Body of pancreas (tissue), 4 donors: ENCODE measurements at regions not wholly inside any gene's neighbourhood (a gene's known extent, or its start where the extent isn't known, plus 50 kb on each side); places are given as distances from the start of the nearest gene placed in this dataset.

Source experiments
- ATAC-seq: fragments of 150-250 bp; one replicate; pipeline ENCODE4 v1.9.1; 2016
- DNase-seq, 4 donors: peaks; one replicate each; pipeline ENCODE4 v3.0.0-alpha.2; 2019
- H3K27ac ChIP-seq, 4 donors: fragments of 200-600 bp; sonication (generic); 1 replicate in 3 of 4; 2 replicates in 1 of 4; pipeline versions ENCODE4 v1.5.1 to v1.6.1; 2016 to 2019; ENCODE audit warnings: mild to moderate bottlenecking in 1 of 4, mixed read lengths in 1 of 4, moderate library complexity in 1 of 4
- H3K27me3 ChIP-seq, 2 donors: fragments of 200-600 bp; sonication (generic); one replicate each; pipeline ENCODE4 v1.6.0; 2016; ENCODE audit warnings: mild to moderate bottlenecking in 1 of 2
- H3K36me3 ChIP-seq, 2 donors: fragments of 200-600 bp; sonication (generic); replicated peaks in 1 of 2; 2 replicates each; pipeline ENCODE4 v1.5.1; 2016; ENCODE audit warnings: low read depth in 2 of 2; ENCODE audit not compliant: insufficient read depth in 1 of 2
- H3K4me1 ChIP-seq: fragments of 200-600 bp; sonication (generic); one replicate; pipeline ENCODE4 v1.6.0; 2016
- H3K4me3 ChIP-seq, 2 donors: fragments of 200-600 bp; sonication (generic); 1 replicate in 1 of 2; 2 replicates in 1 of 2; pipeline ENCODE4 v1.5.1; 2016 to 2019
- H3K9me3 ChIP-seq, 3 donors: fragments of 200-600 bp; sonication (generic); 1 replicate in 2 of 3; 2 replicates in 1 of 3; pipeline ENCODE4 v1.5.1; 2016
- POLR2A ChIP-seq, 3 donors: fragments of 450-650 bp; IDR thresholded peaks; one replicate each; pipeline ENCODE4 v1.6.1; 2016; ENCODE audit warnings: antibody characterized with exemption in 3 of 3, mild to moderate bottlenecking in 2 of 3
- WGBS, 2 donors: methylation state at CpG; one replicate each; pipeline ENCODE4 v1.1.5; 2017; 5-methylcytosine and 5-hydroxymethylcytosine counted together
- intact Hi-C: fragments of 100-400 bp; cut with DNase I; formaldehyde crosslinking; loops from one replicate; pipeline ENCODE4 v1.15.1; 2023
- TF ChIP-seq, protein P1 (sequence below), 7 experiments: fragments of 450-650 bp in 4 of 7; fragments of 200-600 bp in 3 of 7; sonication (generic) in 3 of 7; IDR thresholded peaks; one replicate each; pipeline ENCODE4 v1.5.1; 2016 to 2019; ENCODE audit warnings: antibody characterized with exemption in 7 of 7

- 18 to 24% methylated on average over 1 of the region's 1 CpG for WGBS, 2 donors
- no peak overlapping the region for H3K4me3 ChIP-seq
- H3K27ac ChIP-seq, result no peak overlapping the region
- DNase-seq (no peak), ATAC-seq (no peak)
- TF ChIP-seq, protein P1, sequence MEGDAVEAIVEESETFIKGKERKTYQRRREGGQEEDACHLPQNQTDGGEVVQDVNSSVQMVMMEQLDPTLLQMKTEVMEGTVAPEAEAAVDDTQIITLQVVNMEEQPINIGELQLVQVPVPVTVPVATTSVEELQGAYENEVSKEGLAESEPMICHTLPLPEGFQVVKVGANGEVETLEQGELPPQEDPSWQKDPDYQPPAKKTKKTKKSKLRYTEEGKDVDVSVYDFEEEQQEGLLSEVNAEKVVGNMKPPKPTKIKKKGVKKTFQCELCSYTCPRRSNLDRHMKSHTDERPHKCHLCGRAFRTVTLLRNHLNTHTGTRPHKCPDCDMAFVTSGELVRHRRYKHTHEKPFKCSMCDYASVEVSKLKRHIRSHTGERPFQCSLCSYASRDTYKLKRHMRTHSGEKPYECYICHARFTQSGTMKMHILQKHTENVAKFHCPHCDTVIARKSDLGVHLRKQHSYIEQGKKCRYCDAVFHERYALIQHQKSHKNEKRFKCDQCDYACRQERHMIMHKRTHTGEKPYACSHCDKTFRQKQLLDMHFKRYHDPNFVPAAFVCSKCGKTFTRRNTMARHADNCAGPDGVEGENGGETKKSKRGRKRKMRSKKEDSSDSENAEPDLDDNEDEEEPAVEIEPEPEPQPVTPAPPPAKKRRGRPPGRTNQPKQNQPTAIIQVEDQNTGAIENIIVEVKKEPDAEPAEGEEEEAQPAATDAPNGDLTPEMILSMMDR (IDR thresholded peaks at IDR 0.05), result no peak
- TF ChIP-seq POLR2A (IDR thresholded peaks at IDR 0.05), result no peak
- H3K27me3 ChIP-seq, result no peaks in the 10 kb centered on the region
- no peaks in the 10 kb centered on the region for H3K36me3 ChIP-seq
- no peaks in the 10 kb centered on the region for H3K4me1 ChIP-seq
- no peaks in the 10 kb centered on the region for H3K9me3 ChIP-seq
- intact Hi-C loops, result no loop called here
Observed at GRCh38 chr13:53605326-53605725, 576.7 kb downstream of the OLFM4 start.

- H3K27me3 ChIP-seq, result no peaks in the 10 kb centered on the region
- H3K9me3 ChIP-seq, result no peaks in the 10 kb centered on the region
- intact Hi-C loops, result no loop called here
- no peak overlapping the region for H3K27ac ChIP-seq
- DNase-seq (no peak), ATAC-seq (no peak)
- 80 to 85% methylated on average over 3 of the region's 3 CpGs for WGBS, 2 donors
- H3K36me3 ChIP-seq, result no peaks in the 10 kb centered on the region
- TF ChIP-seq, protein P1 (IDR thresholded peaks at IDR 0.05), result no peak
- no peak for TF ChIP-seq POLR2A (IDR thresholded peaks at IDR 0.05)
- H3K4me1 ChIP-seq, result no peaks in the 10 kb centered on the region
- H3K4me3 ChIP-seq, result no peak overlapping the region
Observed at GRCh38 chr13:53612200-53612599, 583.6 kb downstream of the OLFM4 start.

DNA sequence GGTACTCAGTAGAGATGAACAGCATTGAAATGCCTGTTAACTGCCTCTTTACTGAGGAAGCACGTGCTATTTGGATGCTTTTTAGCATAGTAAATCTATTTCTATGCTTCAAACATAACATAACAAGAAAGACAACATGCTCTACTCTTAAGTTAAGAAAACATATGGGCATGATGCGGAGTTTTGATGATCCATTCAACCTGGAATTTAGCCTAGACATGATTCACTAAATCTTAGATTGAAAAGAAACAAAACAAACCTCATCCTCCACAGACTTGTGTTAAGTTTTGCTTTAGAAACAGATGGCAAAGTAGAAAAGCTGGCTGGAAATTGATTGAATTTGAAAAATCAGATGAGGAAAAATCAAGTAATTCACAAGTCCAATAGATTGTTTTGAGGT, 593.8 kb downstream of the OLFM4 start:
- DNase-seq, result no peak
- Histone ChIP-seq H3K4me3 (no peak overlapping the region), H3K27me3 (no peaks in the 10 kb centered on the region), H3K9me3 (no peaks in the 10 kb centered on the region), H3K4me1 (no peaks in the 10 kb centered on the region), H3K36me3 (no peaks in the 10 kb centered on the region), H3K27ac (no peak overlapping the region)
- TF ChIP-seq POLR2A (IDR thresholded peaks at IDR 0.05), result no peak
- TF ChIP-seq, protein P1 (IDR thresholded peaks at IDR 0.05), result no peak
- no peak for ATAC-seq
- intact Hi-C loops, result no loop called here
- WGBS, 2 donors, result 15 to 21% methylated on average over 2 of the region's 2 CpGs

DNA sequence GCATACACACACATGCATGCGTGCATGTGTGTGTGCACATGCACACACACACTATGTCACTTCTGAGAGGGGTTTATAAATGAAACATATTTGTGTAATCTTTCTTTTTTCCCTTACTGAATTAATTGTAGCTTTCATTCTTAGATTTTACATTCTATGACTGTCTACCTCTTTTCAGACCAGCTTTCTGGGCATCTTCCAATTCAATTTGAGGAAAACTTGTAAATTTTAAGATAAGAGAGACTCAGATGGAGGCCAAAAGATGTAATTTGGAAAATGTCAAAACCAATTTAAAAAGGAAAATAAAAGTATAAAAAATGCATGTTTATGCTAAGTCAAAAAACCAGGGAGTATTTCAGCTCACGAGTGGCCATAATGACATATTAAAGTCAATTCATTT, 594.5 kb downstream of the OLFM4 start:
- TF ChIP-seq POLR2A (IDR thresholded peaks at IDR 0.05), result no peak
- TF ChIP-seq, protein P1 (IDR thresholded peaks at IDR 0.05), result no peak
- intact Hi-C loops, result no loop called here

GRCh38 chr13:53631511-53631910, 602.9 kb downstream of the OLFM4 start:
- Histone ChIP-seq H3K27ac (no peak overlapping the region), H3K4me3 (no peak overlapping the region), H3K4me1 (no peaks in the 10 kb centered on the region), H3K36me3 (no peaks in the 10 kb centered on the region), H3K9me3 (no peaks in the 10 kb centered on the region), H3K27me3 (no peaks in the 10 kb centered on the region)
- 67 to 69% methylated on average over 2 of the region's 2 CpGs for WGBS, 2 donors
- DNase-seq (no peak), ATAC-seq (no peak)
- no peak for TF ChIP-seq POLR2A (IDR thresholded peaks at IDR 0.05)
- TF ChIP-seq, protein P1 (IDR thresholded peaks at IDR 0.05), result no peak
- intact Hi-C loops, result no loop called here

More for the DNA sequence above, 594.5 kb downstream of the OLFM4 start:
- Histone ChIP-seq H3K9me3 (no peaks in the 10 kb centered on the region), H3K27me3 (no peaks in the 10 kb centered on the region), H3K4me1 (no peaks in the 10 kb centered on the region), H3K36me3 (no peaks in the 10 kb centered on the region), H3K27ac (no peak overlapping the region), H3K4me3 (no peak overlapping the region)
- DNase-seq (no peak), ATAC-seq (no peak)
- 61 to 63% methylated on average over 2 of the region's 2 CpGs for WGBS, 2 donors
